NCI-H128 (cell line): ENCODE measurements at regions not wholly inside any gene's neighbourhood (a gene's known extent, or its start where the extent isn't known, plus 50 kb on each side); places are given as distances from the start of the nearest gene placed in this dataset.

Source experiments
- DNase-seq: peaks from one replicate; lab custom pipeline; 2025; ENCODE audit not compliant: unreplicated experiment; lab: John Stamatoyannopoulos, UW

DNA sequence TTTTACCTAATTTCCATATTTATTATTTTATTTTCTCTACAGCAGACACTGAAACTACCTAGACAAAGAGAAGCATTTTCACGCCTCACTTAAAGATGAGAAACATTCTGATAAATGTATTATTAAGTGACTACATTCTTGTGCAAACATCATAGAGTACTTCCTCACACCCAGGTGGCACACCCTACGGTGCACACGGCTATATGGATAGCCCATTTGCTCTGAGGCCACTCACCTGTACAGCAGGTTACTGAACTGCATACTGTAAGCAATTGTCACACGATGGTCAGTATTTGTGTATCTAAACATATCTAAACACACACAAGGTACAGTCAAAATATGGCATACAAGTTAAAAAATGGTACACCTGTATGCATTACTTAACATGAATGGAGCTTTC lies 481.4 kb downstream of the CMPK2 start:
- no peak for DNase-seq

DNA sequence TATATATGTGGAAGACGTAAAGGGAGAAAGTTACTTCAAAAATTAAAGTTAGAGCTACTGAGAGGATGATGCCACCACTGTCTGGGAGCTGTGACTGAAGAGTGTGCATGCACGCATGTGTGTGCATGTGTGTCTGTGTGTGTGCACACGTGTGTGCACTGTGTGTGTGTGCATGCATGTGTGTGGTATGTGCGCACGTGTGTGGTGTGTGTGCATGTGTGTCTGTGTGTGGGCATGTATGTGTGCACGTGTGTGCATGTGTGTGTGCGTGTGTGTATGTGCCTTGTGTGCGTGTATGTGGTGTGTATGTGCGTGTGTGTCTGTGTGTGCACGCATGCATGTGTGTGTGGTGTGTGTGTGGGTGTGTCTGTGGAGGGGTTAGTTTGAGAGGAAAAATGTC lies 473.4 kb downstream of the CMPK2 start:
- DNase-seq: no peak

DNA sequence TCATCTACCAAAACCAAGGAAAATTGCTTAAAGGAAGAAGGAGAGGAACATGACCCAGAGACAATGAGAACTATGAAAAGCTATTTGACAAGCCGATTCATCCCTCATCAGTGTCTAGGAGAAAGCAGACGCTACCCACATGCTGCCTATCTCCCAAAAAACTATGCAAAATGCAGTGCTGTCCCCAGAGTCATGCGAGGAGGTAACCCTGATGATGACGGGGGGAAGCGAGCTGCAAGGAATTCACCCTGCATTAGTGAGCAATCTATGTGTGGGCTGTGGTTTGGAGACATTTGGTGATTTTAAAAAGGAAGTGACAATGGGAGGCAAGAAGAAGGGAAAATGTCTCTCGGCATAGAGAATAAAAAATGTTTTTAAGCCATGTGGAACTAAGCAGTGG lies 472.7 kb downstream of the CMPK2 start:
- no peak for DNase-seq

DNA sequence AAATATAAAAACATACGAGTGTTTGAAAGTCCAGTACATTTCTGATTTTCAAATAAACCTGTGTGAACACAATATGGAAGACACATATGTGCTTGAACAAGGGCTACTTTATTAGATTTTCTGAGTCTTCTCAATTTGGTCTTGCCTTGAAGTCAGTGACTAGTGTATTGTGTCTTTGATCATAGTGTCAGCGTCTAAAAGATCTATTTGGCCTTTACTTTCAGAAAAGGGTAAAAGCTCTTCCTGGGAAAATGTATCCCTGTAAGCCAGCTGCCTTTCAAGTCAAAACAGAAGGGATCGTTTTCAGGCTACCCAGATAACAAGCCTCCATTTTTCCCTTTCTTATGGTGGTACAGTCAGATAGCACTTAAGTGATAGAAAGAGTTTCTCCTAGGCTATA lies 471.9 kb downstream of the CMPK2 start:
- DNase-seq: no peak

DNA sequence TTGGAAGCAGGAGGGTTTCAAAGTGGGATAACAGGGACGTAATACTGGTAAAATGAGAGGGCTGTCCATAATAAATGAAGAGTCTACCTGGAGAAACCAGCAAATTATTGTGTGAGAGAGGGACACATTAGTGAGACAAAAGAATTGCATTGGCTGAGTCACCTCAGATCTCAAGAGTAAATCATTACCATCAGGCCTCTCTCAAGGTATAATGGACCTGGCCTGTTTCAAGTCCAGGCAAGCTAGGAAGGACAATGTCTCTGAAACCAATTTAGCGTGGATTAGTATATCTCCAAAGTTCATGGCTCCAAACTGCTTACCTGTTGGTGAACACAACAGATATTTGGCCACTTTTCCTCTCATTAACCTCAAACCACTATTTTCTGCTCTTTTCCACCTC lies 471.4 kb downstream of the CMPK2 start:
- no peak for DNase-seq

DNA sequence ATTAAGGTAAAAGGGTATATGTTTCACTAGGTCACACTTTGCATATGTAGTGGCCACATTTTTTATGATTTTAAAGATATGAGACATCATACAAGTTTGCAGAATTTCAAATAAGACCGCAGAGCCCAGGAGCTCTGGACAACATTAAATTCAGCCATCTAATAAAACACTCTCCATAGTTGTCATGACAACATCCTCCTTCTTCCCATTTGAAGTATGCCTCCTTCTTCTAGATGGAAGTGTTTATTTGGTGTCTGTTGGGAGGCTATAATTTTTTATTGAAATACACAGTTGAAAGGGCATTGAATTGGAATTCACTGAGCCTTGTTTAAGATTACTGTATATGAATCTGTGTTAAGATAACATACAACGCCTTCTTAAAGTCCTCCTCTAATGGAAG lies 467.3 kb downstream of the CMPK2 start:
- DNase-seq: no peak

DNA sequence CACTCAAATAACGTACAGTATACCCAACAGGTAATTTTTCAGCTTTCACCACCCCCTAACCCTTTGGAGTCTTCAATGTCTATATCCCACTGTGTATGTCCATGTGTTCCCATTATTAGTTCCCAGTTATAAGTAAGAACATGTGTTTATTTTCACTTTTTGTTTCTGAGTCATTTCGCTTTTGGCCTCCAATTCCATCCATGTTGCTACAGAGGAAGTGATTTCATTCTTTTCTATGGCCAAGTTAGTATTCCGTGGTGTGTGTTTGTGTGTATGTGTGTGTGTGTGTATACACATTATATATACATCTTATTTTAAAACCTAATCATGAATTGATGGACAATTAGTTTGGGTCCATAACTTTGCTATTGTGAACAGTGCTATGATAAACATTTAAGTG lies 464.4 kb downstream of the CMPK2 start:
- no peak for DNase-seq

DNA sequence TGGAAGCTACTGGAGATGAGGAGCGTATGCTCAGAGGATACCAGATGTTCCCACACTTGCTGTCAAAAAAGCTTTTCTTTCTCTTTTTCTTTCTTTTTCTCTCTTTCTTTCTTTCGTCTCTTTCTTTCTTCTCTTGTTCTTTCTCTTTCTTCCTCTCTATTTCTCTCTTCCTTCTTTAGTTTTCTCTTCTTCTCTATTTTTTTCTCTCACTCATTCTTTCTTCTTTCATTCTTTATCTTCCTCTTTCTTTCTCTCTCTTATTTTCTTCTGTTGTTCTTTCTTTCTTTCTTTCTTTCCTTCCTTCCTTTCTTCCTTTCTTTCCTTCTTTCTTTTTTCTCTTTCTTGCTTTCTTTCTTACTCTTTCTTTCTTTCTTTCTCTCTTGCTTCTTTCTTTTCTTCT lies 457.6 kb downstream of the CMPK2 start:
- no peak for DNase-seq

DNA sequence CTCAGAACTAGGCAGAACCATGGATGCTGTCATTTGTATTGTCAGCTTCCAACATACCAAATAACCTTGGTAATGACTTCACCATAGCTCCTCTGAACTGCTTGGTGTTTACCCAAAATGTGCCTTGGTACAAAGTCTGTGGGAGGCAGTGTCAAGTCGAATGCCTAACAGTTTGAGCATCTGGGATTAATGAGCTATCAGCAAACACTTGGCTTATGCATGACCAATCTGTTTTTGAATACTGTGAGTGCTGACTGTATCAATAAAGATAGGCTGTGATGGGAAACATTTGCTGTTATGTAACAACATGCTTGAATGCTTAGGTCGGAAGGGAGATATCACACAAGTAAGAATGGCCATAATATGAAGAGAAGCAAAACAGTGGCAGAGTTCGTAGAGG lies 455.4 kb downstream of the CMPK2 start:
- no peak for DNase-seq

DNA sequence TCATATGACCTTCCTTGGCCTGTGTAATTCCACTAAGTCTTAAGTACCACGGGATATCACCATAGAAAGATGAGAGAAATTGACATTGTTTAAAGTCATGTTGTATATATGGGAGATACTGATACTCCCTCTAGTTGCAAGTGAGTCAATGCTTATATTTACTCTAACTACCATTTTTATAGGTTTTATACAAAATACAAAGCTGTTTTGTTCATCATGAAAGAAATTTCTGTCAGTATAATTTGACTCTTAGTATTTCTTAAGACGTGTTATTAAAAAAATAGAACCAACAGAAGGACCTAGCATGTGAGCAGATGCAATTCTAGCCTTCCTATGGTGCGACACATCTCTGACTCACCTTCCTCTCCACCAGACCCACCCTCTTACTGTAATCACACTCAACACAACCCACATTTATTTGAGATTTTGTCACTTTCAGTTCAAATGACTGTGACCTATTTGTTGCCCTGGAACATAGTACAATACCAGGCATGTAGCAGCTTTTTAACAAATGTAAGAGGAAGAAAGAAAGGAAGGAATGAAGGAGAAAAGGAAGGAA lies 453.1 kb downstream of the CMPK2 start:
- no peak for DNase-seq

DNA sequence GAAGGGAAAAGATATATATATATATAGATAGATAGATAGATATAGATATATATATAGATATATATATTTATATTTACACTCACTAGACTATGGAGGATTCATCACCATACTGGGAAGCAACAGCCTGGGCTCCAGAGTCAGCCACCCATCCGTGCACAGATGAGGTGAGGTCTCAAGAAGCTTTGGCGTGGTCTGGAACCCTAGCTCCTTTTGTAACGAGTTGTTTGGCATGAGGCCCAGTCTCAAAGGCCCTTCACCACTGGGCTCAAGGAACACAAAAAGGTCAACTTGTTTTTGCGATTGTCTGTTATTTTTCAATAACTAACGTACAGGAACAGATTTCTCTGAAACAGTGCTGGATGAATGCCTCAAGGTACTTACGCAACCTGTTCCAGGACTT lies 448.7 kb downstream of the CMPK2 start:
- no peak for DNase-seq

DNA sequence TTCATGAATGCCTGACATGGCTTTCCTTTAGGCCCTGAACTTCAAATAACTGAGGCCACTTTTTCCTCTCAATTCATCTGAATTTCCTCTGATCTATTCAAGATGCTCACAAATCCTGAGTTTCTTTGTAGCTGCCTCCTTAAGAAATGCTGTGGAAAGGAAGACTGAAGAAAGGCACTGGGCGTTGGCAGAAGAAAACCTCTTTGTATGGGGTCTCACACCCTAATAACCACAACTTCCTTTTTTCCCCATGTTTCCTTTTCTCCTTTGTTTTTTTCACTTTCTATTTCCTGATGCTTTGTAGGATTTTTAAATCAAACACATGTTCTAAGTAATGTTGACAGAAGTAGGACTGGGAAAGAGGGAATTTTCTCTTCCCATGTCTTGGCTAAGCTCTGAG lies 447.4 kb downstream of the CMPK2 start:
- DNase-seq: no peak

DNA sequence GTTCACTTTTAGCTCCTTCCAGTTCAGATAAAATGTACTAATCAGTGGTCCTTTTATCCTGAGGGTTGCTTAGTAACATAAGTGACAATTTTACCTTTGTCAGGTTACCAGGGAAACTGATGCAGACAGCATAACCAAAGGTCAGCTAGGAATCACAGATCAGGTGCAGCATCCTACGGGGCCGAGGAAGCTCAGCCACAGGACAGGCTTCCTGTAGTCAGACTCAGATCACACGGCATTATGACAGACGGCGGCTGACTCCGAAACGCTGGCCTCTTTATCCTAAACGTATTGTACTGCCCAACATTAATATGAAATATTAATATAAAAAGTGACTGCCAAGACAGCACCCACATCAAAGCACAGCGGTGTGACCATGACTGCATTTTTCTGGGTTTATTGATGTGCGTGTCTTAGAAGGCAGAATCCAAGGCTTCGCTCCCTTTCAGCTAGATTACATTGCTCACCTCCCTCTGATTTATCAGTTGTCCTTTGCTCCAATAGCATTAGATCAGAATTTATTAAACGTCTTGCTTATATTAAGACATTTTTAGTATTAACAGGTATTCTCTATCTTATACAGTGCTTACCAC lies 444.5 kb downstream of the CMPK2 start:
- no peak for DNase-seq

DNA sequence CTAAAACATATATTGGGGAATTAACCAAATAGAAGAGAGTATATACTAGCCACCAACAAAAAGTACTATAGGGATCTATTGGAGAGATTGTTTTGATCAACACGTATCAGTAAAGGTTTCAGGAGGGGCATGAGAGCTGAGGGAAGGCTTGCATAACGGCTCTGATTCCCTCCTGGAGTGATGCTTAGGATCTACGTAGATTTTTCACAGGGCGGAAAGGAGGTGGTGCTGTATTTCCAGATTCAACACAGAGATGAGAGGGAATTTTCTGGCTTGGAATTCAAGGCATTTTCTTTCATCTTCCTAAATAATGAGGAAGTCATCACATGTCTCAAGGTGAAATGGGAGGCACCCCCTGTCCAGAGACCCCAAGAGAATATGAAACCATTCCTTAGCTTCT lies 443.8 kb downstream of the CMPK2 start:
- DNase-seq: no peak

DNA sequence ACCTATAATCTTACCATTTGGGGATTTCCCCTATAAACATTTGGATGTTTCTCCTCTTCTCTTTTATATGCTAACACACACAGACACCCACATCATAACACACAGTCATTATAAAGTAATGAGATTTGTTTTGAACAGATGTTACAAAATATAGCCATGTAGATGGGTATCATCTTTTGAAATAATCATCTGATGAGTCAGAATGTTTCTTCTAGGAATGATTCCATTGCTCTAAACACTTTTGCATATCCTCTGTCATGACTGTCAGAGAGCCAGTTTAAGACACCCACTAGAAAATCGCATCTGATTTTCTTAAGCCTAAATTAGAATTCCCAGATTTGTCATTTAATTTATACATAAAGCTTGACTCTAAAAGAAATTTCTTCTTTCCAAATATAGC lies 442.6 kb downstream of the CMPK2 start:
- DNase-seq: no peak

DNA sequence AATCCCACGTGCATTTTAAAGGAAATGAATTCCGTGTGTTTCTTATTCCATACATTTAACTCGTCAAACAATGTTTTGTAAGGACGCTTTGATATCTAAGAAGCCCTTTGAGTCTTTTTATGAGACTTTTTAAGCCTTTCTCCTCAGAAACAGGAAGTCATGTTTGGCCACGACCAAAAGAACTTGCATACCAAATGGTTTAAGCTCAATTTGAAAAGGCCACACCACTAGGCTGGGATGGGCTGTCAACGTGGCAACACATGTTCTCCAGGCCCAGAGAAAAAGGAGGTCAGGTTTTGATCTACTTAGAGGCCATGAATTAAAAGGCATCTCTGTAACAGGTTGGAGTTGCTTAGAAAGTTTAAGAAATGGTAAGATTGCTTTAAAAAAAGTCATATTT lies 441.8 kb downstream of the CMPK2 start:
- DNase-seq: no peak

DNA sequence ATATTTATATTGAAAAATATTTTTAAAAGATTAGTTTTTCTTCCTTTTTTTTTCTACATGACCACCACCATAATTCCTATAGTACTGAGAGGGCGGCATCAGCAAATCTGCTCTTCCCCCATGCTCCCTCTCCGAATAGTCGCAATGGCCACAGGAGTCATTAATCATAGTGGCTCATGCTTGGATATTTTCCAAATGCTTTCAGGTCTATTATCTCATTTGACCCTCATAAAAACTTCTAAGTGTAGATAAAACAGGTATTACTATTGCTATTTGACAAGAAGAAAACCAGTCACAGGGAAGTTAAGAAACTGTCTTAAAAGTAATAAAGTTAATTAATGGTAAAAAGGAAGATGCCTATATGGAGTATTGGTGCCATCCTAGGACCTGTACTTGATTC lies 440.7 kb downstream of the CMPK2 start:
- DNase-seq: no peak

DNA sequence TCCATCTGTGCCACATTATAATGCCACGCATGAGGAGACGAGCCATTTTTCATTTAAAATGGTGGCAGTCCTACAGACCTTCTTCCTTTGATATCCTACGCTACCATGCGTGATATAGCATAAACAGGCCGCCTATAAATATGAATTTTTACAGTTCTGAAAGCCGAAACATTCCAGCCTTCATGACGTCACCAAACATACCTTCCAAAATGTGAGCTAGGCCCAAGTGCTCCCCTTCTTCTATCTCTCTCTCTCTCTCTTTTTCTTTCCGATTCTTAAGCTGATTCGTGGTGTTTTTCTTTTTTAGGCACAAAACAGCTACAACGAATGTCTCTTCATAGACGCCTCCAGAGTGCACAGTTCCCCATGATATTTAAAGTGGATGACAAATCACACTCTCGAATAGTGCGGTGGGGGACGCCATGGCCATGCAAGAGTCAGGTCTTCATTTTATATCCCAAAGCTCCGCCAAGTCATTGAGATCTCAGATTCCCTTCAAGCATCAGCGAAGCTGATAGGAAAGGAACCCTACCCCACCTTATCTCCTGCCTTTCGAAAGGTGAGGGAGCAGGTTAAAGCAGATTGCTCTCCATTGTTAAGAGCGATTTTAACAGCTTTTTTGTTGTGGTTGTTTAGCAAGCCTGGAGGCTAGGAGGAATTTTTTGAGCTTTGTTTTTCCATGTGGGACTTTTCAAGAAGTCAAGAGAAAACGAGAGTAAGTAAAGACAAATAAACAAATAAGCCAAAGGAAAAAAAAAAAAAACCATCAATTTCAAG lies 436.3 kb downstream of the CMPK2 start:
- DNase-seq: no peak

DNA sequence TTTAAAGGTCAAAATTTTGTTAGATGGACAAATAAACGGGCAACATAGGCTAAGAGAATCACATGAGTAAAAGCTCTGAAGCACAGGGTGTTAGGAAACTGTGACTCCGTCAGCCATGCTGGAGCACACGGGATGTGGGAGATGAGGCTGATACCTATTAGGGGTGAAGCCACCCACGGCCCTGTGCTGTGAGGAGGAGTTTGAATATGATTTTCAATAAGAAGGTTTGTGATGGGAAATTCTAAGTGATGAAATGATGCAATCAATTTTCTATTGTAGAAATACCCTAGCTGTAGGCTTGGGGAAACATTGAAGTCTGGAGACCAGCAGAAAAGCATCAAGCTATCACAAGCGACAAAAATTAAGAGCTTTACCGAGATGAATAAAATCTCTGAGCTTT lies 431.3 kb downstream of the CMPK2 start:
- DNase-seq: no peak

DNA sequence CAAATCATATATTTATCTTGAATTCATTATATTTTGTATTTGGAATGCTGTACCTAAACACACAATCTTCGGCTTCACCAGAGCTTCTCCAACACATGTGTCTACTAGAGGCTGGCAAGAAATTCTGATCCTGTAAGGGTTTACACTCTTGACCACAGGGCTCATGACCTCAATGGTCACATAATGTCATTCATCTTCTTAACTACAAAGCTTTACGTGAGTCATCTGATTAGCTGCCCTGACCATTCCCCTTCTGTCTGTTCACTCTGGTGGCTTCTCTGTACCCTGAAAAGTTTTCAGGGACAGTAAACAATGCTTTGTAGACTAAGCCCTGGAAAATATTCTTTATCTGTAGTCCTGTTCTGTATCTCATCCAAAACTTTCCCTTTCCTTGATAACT lies 423.9 kb downstream of the CMPK2 start:
- no peak for DNase-seq

DNA sequence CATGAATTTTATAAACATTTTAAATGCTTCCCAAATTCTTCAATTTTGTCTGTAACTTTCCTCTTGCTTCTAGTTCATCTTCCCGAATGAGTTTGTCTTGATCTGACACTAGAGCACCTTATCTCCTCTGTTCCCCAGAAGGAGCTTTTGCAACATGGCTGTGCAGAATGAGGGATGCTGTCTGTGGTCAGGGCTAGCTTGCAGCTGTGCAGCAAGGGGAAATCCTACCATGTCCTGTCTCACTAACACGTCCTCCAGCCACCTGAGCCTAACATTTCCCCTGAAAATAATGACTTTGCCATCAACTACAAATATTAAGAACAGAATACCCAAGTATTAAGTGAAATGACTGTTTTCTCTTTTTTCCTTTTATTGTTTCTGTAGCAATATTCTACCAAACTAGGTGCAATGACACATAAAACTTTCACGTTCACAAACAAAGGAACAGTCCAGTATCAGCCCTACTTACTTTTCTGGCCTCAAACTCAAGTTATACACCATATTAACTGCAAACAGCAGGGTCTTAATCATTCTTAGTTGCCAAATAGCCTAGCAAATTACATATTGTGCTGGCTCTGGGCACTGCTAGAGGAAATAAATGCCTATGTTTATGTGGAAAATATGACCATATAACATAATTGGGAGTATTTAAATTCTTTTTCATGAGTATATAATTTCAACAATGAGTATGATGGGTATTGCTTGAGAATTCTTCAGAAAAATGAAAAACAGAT lies 423.3 kb downstream of the CMPK2 start:
- DNase-seq: no peak
